ENCODE measurements at regions not wholly inside any gene's neighbourhood (a gene's known extent, or its start where the extent isn't known, plus 50 kb on each side); places are given as distances from the start of the nearest gene placed in this dataset.

GRCh38 chr10:36091007-36091406 is 448.9 kb upstream of the FZD8 start:
- no peak for DNase-seq

- no peak for DNase-seq
Measured at GRCh38 chr10:36089790-36090440, 447.8 kb upstream of the FZD8 start.

- no peak for DNase-seq
Measured at GRCh38 chr10:36087006-36088005, 445.2 kb upstream of the FZD8 start.

- no peak for DNase-seq
Measured at GRCh38 chr10:36075196-36075595, 433.1 kb upstream of the FZD8 start.

- DNase-seq, result no peak
Measured at GRCh38 chr10:36073796-36074345, 431.8 kb upstream of the FZD8 start.

GRCh38 chr10:36068542-36068941 is 426.4 kb upstream of the FZD8 start:
- DNase-seq, result no peak

GRCh38 chr10:36067748-36068147 is 425.7 kb upstream of the FZD8 start:
- DNase-seq, result no peak

GRCh38 chr10:36066850-36067249 is 424.8 kb upstream of the FZD8 start:
- DNase-seq, result no peak

GRCh38 chr10:36066102-36066501 is 424.0 kb upstream of the FZD8 start:
- DNase-seq, result no peak

GRCh38 chr10:36063396-36063795 is 421.3 kb upstream of the FZD8 start:
- DNase-seq, result no peak

- no peak for DNase-seq
Measured at GRCh38 chr10:36057731-36058130, 415.6 kb upstream of the FZD8 start.

- no peak for DNase-seq
Measured at GRCh38 chr10:36057180-36057579, 415.1 kb upstream of the FZD8 start.

GRCh38 chr10:36053775-36054174 is 411.7 kb upstream of the FZD8 start:
- no peak for DNase-seq

GRCh38 chr10:36053271-36053670 is 411.2 kb upstream of the FZD8 start:
- DNase-seq, result no peak

- DNase-seq, result no peak
Measured at GRCh38 chr10:36051500-36051991, 409.4 kb upstream of the FZD8 start.

GRCh38 chr10:36050763-36051499 is 408.8 kb upstream of the FZD8 start:
- no peak for DNase-seq

- no peak for DNase-seq
Measured at GRCh38 chr10:36048780-36049179, 406.7 kb upstream of the FZD8 start.

- DNase-seq, result no peak
Measured at GRCh38 chr10:36048236-36048635, 406.1 kb upstream of the FZD8 start.

GRCh38 chr10:36042135-36042534 is 400.0 kb upstream of the FZD8 start:
- no peak for DNase-seq

- no peak for DNase-seq
Measured at GRCh38 chr10:36038316-36038955, 396.3 kb upstream of the FZD8 start.

- no peak for DNase-seq
Measured at GRCh38 chr10:36036137-36036536, 394.0 kb upstream of the FZD8 start.

GRCh38 chr10:36033808-36034207 is 391.7 kb upstream of the FZD8 start:
- no peak for DNase-seq

All from fibroblast of skin of back (primary cell).